ENCODE measurements at regions not wholly inside any gene's neighbourhood (a gene's known extent, or its start where the extent isn't known, plus 50 kb on each side); places are given as distances from the start of the nearest gene placed in this dataset.
A peak's percentile ranks its signal among the peaks of the same experiment; 100 is the strongest.

- DNase-seq: no peak
Measured at GRCh38 chr11:92768121-92768840, 201.2 kb upstream of the MTNR1B start.

GRCh38 chr11:92769112-92769511, 200.3 kb upstream of the MTNR1B start:
- DNase-seq: no peak

GRCh38 chr11:92770419-92770818, 199.0 kb upstream of the MTNR1B start:
- no peak for DNase-seq

DNA sequence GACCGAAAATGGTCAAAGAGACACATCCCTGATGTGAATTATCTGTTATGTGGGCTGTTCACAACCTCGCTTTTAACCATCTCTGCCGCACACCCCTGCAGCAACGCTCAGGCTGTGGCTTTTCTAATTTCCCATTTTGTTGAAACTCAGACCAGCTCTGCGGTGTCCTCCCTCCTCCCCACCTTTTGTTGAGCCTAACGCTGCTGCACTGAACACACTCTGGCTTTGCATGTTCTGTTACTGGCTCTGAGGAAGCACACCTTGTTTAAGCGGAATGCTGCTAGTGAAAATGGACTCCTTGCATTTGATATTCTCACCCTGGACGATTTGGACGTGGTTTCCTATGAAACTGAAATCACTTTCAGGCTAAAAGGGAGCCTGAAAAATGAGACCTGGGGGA, 198.5 kb upstream of the MTNR1B start:
- DNase-seq: no peak

DNA sequence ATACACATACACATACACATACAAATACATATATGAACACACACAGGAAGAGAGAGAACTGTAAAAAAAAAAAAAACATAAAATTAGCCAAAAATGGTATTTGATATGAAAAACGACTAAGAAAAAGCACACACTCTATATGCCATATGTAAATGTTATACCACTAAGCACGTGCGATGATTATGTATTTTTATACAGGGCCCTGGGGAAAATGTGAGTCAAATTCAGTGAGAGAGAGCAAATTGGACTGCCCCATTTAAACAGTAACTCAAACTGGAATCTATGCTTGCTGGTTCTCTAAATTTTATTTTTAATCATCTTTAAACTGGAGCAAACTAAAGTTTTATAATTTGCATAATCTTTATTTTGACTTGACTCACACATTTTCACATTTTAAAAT, 197.8 kb upstream of the MTNR1B start:
- DNase-seq: no peak

DNA sequence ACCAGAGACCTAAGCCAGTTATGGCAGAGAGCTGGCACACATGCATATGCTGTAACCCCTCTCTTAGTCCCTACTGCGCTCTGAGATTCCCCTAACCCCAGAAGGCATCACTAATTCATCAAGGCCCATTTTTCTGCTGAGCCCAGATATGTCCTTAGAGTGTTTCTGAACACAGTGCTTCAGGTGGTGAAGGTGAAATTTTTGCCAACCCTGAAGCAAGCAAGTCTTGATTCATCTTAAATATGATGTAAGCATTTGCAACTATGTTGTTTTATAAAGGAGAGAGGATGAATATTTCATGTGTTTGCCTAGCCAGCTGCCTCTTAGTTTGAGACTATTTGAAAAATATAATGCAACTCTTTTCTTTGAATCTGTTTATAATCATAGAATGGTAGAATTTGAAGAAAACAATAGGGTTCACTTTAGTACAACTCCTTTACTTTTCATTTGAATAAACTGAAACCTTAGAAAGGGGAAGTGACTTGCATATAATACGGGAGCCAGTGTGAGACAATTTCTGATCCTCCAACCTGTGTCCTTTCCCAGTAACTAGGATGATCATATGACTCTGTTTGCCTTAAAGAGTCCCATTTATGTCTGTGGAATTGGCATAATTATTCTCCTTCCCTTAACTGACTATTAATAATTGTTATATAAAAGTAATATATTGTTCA, 194.3 kb upstream of the MTNR1B start:
- DNase-seq: peak; percentile 35

DNA sequence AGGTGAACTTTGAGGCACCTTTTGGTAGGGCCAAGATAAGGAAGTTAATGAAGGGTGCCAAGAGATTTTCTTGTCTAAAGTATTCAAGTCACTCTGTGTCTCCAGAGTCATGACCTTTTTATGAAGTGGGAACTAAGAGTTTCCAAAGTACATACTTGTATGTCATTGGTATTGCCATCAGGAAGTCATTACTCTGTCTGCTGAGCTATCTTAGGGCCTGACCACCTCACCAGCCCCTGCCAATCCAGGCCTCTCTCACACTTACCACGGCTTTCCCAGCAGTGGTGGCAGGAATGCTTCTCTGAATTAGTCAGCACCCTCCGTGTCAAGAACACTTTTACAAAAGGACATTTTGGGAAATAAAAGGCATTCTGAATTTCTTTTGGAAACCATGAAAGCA, 192.8 kb upstream of the MTNR1B start:
- peak; percentile 35 for DNase-seq

GRCh38 chr11:92779746-92780145, 189.7 kb upstream of the MTNR1B start:
- DNase-seq: no peak

DNA sequence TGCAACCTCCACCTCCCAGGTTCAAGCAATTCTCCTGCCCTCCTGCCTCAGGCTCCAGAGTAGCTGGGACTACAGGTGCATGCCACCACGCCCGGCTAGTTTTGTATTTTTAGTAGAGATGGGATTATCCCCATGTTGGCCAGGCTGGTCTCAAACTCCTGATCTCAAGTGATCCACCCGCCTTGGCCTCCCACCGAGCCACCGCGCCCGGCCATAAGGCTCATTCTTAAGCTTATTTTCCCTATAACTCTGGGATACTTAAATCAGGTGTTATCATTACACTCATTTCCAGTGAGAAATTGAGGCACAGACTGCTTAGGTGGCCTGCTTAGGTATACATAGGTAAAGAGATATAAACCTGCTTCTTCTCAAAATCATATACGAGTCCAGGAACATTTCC, 188.3 kb upstream of the MTNR1B start:
- DNase-seq: no peak

DNA sequence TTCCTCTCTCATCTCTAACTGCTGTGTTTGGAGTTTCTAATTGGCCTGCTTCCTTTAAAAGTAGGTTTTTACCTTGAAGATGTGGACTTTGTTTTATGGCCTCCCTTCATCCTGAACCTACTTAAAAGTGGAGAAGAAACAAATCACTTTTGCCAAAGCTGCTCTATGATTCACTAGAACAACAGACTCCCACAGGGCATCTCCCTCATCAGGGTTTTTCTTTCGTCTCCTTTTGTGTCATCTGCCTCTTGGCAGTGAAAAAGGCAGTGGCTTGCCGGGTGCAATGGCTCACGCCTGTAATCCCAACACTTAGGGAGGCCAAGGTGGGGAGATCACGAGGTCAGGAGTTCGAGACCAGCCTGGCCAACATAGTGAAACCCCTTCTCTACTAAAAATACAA, 186.6 kb upstream of the MTNR1B start:
- DNase-seq: no peak

GRCh38 chr11:92784331-92784730, 185.1 kb upstream of the MTNR1B start:
- no peak for DNase-seq

DNA sequence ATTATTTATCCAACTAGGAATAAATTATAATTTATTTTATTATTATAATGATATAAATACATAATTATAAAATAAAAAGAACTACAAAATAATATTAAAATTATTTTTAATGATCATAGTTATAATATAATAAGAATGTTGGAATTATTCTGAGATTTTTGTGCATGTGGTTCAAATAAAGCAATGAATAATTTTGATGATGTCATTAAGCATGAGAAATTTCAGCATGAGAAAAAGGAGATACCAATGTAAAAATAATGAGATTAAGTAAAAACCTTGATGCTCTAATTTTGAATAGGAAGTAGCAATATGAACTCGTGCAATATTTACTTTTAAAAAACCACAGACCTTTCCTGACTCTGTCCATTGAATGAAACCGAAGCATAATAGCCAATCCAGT, 181.8 kb upstream of the MTNR1B start:
- DNase-seq: no peak

- no peak for DNase-seq
Measured at GRCh38 chr11:92789761-92790160, 179.7 kb upstream of the MTNR1B start.

DNA sequence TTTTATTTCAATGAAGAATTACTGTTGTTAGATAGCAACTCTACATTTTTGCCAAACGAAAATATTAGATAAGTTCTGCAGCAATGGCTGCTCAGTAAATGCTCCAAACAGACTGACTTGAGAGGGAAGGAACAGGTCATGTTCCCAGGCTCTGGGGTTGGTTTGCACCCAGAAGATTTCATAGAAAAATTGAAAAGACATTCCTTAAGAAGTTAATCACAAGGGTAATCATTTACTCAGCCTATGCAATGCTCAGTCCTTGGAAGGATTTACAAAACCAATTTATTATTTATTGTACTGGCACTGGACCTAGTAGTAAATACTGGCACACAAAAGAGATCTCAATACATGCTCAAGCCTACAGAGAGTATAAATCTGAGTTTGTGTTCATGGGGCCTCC, 179.1 kb upstream of the MTNR1B start:
- DNase-seq: no peak

GRCh38 chr11:92790926-92791616, 178.4 kb upstream of the MTNR1B start:
- DNase-seq: no peak

DNA sequence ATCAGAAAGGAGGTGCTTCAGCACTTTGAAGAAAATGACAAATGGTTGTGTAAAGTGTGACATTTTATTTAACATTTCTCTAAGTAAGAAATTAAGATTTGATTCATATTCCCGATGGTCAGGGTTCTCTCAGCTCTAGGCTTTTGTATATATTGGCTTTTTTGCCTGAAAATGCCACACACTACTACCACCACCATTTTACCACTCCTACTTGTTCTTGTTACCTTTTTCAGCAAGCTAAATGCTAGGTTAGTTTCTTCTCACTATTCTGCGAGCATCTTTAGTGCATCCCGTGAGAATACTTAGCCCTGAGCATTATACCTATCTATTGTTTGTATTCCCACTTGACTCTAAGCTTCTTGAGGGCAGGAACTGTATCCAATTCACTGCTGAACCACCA, 177.6 kb upstream of the MTNR1B start:
- no peak for DNase-seq

DNA sequence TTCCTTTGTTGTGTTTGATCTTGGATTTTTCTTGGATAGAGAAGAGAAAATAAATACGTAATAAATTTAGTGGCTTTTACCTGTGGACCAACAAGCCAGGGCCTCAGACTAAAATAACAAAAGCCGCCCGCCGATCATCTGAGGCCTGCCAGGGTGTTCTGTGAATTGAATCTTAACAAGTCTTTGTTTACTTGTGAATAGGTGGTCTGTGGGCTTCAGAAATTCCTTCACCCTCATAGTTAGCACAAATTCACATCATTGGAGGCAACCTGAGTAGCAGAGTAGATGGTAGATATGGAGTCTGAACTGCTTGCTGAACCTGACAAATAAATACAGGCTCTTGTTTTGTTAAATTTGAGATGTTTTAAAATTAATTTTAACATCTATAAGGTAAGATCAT, 176.3 kb upstream of the MTNR1B start:
- DNase-seq: no peak

GRCh38 chr11:92794783-92795182, 174.7 kb upstream of the MTNR1B start:
- DNase-seq: no peak

GRCh38 chr11:92796744-92797143, 172.7 kb upstream of the MTNR1B start:
- DNase-seq: no peak

GRCh38 chr11:92797874-92798273, 171.6 kb upstream of the MTNR1B start:
- DNase-seq: no peak

DNA sequence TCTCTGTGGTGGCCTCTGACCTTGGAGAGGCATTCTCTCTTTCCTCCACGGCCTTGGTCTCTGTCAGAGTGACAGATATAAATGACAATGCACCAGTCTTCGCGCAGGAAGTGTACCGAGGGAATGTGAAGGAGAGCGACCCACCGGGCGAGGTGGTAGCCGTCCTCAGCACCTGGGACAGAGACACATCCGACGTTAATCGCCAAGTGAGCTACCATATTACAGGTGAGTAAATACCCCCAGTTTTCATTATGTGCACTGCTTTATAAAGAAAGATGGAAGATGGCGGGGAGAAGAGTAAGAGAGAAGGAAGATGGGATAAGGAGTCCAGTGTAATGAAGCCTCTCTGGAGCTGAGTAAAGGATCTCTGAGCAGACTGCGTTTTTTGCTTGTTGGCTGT, 167.8 kb upstream of the MTNR1B start:
- DNase-seq: no peak

GRCh38 chr11:92802644-92803043, 166.8 kb upstream of the MTNR1B start:
- no peak for DNase-seq

- DNase-seq: no peak
Measured at GRCh38 chr11:92803391-92803790, 166.1 kb upstream of the MTNR1B start.

GRCh38 chr11:92804388-92804966, 165.0 kb upstream of the MTNR1B start:
- no peak for DNase-seq

Data from suppressor macrophage treated with lipopolysaccharide for 4 hours (primary cell).